CD1c-positive myeloid dendritic cell (primary cell): ENCODE measurements at regions not wholly inside any gene's neighbourhood (a gene's known extent, or its start where the extent isn't known, plus 50 kb on each side); places are given as distances from the start of the nearest gene placed in this dataset.
A peak's percentile ranks its signal among the peaks of the same experiment; 100 is the strongest.

Experiments
- DNase-seq: peaks from one replicate; pipeline ENCODE4 v3.0.0-alpha.2; 2016; ENCODE audit errors: extremely low spot score

DNA sequence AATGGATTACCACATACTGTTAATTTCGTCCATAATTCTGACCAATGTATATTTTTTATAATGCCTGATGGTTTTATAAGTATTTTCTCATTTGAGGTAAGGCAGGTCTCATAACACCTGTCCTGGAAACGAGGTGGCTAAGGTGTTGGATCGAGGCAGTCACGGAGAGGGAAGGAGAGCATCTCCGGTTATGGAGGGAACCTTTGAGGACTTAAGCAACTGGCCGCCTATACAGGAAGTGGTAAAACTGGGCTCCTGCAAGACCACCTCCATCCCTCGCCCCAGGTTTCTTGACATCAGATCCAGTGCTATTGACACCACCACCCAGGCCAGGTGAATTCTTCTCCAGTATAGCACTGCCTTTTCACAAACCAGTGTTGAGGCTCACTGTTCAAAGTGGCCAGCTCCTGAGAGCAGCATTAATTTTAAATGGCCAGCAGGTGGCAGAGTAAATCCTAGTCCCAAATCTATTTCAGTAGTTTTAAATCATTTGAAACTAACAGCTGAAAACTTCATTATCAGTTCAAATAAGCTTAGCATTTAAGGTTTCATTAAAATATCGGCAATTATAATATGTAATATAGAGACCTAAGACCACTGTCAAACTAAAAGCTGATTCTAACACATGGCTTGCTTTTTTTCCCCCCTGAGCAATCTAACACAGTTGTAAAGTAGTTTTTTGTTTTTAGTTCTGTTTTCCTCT is 100.8 kb downstream of the PPM1A start:
- peak; percentile 45 for DNase-seq

DNA sequence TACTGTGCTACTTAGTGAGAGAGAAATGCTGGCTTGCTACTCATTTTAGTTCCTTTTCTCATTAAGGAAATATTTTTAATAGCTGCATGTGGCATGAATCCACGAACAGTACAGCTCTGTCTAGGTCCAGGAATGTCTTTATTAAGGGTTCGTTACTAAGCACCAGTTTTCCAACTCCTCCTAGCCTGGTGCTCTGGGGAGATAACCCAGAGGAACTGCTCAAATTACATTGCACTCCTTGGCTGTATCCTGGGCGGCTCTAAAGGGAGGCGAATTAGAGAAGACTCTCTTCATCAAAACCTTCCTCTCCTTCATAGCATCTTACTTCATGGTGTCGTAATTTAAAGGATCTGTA is 101.3 kb downstream of the PPM1A start:
- DNase-seq = no peak

DNA sequence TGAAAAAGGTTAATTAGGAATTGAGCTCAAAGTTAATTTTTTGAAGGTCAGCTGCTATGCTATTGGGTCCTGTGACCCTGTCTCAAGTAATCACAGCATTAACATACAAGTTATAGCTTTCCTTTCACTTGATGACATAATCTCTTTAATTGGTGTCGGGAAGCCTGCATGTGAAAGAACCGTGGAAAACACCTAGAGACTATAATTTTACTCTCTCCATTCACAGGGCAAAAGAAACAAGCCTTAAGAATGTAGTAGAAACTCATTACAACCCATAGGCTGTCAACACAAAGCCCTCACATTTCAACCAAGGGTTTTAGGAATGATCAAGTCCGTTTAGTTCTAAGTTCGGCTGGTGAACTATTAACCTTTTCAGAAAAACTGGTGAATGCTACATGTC is 104.4 kb downstream of the PPM1A start:
- DNase-seq = no peak

DNA sequence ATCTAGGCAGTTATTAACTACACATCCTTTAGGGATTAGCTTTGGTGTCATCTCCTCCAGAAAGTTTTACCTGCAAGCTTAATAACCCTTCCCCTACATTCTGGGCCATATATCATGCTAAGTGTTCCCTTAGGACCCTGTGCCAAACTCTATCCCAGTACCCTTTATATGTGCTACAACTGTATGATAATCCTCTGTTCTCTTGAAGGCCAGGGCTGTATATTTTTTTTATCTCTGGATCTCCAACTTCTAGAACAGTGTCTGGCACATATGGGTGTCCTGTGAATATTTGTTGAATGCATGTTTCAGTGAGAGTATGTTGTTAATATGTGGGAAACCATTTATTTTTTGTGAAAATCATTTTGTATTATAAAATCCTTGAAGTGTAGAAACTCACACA is 106.7 kb downstream of the PPM1A start:
- no peak for DNase-seq

DNA sequence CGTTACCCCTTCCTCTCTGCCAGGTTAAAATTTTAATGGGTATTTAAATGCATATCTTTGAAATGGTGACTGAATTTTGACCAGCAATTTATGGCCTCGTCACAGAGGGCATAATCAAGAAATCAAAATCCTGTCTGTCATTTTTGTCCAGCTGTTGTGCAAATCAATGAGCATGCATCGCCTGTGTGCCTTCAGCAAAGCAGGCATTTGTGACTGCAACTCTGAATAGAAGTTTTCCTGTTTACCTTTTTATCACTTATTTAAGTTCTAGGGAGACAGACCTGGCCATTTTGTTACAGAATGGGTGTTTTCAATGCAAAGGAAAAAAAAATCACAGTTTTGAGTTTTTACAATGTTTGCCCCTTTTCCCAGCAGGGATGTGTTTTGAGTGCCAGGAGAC is 107.4 kb downstream of the PPM1A start:
- no peak for DNase-seq

DNA sequence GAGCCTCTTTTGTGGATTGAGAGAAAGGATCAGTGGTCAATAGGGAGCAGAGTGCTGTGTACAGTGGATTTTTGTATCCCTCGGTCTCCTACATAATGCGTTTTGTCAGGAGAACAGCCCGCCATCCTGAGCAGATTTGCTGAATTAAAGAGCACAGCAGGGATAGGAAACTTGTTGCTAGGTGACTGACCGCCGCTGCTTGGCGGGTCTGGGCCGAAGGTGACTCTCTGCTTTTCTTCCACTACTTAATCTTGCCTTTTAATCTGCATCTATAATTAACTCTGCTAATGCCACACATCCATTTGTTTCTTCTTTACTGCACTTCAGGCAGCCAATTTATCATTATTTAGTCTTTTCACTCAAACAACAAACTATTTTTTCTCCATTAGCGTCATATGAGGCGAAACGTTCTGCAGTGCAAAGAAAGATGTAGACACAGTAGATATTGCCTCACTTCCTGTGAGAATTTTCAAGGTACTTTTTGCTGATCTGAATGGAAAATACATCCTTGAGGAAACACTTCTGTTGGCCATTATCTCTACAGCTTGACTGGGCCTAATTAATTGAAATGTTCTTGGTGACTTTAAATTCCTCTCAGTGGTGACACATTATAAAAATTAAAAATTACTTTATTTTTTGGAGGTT is 108.0 kb downstream of the PPM1A start:
- no peak for DNase-seq

DNA sequence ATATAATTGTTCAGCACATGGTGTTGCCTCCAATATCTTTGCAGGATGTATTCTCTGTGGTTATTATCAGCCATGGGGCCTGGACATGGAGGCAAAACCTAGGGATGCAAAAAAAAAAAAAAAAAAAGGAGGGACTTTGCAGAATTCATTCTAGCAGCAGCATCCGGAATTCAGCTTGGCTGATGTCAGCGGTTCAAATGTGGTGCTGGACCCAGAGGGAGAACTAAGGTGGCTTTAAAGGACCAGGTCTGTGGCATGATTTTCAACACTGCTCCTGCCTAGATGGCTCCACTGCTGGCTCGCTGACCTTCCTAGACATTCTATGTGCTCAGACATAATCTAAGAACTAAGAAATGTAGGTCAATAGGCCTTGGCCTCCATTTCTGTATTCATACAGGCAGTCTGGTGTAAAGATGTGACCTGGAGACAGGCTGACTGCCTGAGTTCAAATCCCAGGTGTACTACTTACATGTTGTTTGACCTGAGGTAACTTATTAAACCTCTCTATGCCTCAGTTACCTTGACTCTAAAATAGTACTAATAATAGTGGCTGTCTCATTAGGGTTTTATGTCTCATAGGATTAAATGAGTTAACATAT is 108.6 kb downstream of the PPM1A start:
- DNase-seq = no peak

DNA sequence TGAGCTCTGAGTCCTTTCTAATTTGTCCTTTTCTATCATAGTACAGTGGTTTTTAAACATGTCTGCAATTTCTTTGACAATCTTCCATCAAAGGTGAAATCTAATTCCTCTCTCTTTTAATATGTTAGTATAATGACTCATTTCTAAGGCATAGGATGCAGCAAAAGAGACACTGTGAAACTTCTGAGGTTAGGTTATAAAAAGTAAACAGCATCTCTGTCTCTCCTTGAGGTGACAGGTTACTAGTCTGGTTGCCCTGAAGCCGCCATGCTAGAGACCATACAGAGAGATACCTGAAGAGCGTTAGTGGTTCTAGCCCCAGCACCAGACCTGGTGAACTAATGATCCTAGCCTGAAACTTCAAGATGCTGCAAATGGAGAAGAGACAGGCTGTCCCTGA is 114.3 kb downstream of the PPM1A start:
- DNase-seq = no peak

DNA sequence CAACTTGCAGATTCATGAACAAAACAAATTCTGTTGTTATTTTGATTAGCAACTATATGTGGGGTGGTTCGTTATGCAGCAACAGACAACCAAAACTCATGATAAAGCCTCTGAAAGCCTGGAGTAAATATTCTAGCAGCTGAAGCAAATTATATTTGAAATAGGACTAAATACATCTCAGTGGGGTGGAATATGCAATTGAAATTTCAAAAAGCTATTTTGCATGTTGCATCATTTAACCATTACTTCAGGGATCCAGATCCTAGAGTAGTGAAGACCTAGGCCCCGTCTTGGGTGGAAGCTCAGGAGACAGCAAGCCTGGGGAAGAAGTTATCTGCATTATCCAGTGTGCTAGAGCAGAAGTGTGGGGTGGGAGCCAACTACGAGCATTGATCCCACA is 114.7 kb downstream of the PPM1A start:
- DNase-seq = no peak

DNA sequence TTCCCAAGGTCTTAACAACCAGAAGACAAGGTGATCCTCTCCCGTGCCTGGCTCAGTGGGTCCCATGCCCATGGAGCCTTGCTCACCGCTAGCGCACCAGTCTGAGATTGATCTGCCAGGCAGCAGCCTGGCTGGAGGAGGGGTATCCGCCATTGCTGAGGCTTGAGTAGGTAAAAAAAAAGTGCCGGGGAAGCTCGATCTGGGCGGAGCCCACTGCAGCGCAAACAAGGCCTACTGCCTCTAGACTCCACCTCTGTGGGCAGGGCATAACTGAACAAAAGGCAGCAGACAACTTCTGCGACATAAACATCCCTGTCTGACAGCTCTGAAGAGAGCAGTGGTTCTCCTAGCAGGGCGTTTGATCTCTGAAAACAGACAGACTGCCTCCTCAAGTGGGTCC is 104.0 kb downstream of the C14orf39 start:
- DNase-seq = no peak
